ENCODE measurements at regions not wholly inside any gene's neighbourhood (a gene's known extent, or its start where the extent isn't known, plus 50 kb on each side); places are given as distances from the start of the nearest gene placed in this dataset.
A peak's percentile ranks its signal among the peaks of the same experiment; 100 is the strongest.

DNA sequence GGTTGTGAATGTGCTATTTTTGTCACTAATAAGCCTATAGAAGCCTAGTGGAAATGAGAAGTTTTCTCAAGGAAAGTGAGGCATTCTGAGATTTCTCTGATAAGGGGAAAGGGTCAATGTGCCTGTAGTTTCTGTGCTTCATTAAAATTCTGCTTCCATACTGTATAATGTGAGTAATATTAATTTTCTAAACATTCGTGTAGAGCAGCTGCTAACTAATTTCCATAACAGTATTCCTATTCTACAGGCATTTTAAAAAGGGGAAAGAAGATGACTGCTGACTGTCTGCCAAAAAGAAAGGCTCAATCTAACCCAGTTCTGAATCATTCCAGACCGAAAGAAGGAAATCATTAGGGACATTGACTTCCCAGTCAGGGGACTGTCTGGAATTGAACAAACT lies 293.3 kb upstream of the TMPO start:
- Histone ChIP-seq H3K4me3 (no peak overlapping the region), H3K27me3 (peaks cover 0 to 5% (median 0%) of the 10 kb centered on the region in 7 donors), H3K36me3 (no peaks in the 10 kb centered on the region), H3K27ac (no peak overlapping the region), H3K9me3 (no peaks in the 10 kb centered on the region), H3K4me1 (no peaks in the 10 kb centered on the region)
- intact Hi-C loops (cut with DNase I): no loop called here
- DNase-seq (no peak), ATAC-seq (no peak)
- TF ChIP-seq, protein P1, sequence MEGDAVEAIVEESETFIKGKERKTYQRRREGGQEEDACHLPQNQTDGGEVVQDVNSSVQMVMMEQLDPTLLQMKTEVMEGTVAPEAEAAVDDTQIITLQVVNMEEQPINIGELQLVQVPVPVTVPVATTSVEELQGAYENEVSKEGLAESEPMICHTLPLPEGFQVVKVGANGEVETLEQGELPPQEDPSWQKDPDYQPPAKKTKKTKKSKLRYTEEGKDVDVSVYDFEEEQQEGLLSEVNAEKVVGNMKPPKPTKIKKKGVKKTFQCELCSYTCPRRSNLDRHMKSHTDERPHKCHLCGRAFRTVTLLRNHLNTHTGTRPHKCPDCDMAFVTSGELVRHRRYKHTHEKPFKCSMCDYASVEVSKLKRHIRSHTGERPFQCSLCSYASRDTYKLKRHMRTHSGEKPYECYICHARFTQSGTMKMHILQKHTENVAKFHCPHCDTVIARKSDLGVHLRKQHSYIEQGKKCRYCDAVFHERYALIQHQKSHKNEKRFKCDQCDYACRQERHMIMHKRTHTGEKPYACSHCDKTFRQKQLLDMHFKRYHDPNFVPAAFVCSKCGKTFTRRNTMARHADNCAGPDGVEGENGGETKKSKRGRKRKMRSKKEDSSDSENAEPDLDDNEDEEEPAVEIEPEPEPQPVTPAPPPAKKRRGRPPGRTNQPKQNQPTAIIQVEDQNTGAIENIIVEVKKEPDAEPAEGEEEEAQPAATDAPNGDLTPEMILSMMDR (IDR thresholded peaks at IDR 0.05): no peak
- WGBS, 2 donors: 62 to 68% methylated on average over 2 of the region's 2 CpGs

DNA sequence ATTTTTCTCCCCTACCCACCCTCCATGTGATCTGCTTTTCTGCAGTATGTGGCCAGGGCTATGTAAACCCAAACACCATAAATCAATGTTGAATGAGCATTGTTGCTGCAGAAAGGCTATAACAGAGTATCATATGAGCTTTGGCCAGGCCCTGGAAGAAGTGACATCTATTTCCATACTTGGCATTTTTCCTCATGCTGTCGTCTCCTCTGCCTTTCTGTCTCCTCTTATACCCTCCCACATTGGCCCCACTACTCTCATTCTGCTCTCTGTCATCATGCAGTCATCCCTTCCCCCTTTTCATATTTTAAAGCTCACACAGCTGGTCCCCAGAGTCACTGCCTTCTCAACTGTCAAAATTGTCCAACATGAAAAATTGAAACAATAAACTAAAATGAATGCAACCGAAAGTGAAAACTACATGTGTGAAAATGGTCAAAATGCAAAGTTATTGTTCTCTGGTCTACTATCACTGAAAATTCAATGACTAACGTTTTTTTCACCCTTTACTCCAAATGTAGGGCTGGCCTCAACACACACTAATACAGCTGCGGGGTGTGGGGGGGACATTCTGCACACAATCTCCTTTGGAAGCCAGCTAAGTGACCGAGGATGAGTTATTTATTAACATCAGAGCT lies 290.7 kb upstream of the TMPO start:
- intact Hi-C loops (cut with DNase I): no loop called here
- H3K36me3 ChIP-seq: no peaks in the 10 kb centered on the region
- no peaks in the 10 kb centered on the region for H3K9me3 ChIP-seq
- ATAC-seq (no peak), DNase-seq (no peak)
- no peak overlapping the region for H3K4me3 ChIP-seq
- TF ChIP-seq, protein P1 (IDR thresholded peaks at IDR 0.05): no peak
- 47 to 48% methylated on average over 5 of the region's 5 CpGs for WGBS, 2 donors
- H3K27ac ChIP-seq: no peak overlapping the region
- no peaks in the 10 kb centered on the region for H3K4me1 ChIP-seq
- peaks cover 0 to 5% (median 0%) of the 10 kb centered on the region in 7 donors for H3K27me3 ChIP-seq

DNA sequence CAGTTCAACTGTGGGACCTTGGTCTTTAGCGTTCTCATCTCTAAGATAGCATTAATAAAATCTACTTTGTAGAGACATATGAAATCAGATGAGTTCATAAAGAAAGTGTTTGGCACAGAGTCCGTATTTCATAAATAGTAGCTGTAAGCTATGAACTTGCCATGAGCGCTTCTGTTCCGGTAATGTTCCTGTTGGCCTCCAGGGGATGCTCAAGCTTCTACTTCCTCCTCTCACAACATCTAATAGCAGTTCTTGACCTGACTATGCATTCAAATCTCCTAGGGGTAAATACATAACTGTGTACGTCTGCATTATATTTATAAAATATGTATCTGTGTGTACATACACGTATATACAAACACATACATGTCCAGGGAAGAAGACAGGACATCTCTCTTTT lies 288.2 kb upstream of the TMPO start:
- no peak for DNase-seq
- H3K4me1 ChIP-seq: no peaks in the 10 kb centered on the region
- no peak overlapping the region for H3K27ac ChIP-seq
- intact Hi-C loops (cut with DNase I): no loop called here
- 65 to 76% methylated on average over 6 of the region's 6 CpGs for WGBS, 2 donors
- H3K9me3 ChIP-seq: no peaks in the 10 kb centered on the region
- H3K4me3 ChIP-seq: no peak overlapping the region
- H3K27me3 ChIP-seq: peaks cover 0 to 4% (median 0%) of the 10 kb centered on the region in 7 donors
- no peaks in the 10 kb centered on the region for H3K36me3 ChIP-seq
- ATAC-seq: no peak
- TF ChIP-seq, protein P1 (IDR thresholded peaks at IDR 0.05): peak in 5 of 9 donors; percentile 4 to 36 (median 16)

DNA sequence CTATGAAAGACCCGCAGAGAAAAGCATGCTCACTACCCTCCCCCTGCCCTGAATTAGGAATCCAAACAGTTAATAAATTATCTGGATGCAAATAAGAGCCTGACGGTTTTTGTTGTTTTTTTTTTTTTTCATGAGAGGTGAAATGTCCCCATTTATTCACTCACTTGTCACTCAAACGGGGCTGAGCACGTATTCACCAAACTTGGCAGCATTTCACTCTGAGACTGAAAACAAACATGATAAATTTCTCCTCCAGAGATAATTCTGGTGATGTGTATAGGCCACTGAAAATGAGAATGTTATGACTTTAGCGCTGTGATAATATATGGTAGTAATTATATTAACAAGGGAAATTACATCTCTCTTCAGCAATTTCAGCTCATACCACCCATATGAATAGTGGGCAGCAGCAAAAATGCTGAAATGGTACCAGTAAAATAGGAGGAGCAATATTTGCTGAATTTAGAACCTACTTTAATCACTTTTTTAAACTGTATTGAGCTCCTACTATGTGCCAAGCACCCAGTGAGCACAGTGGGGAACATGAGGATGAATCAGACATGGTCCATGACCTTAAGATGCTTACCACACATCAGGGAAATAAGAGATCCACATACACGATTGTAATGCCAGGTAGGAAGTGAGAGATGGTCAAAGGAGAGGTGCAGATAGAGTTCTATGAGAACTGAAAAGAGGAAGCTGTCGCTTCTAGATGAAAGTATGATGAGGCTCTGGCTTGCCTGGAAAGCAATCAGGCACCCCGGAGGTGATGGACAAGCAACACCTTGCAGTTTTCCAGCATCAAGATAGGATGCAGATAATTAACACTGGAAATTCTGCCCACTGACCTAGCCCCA lies 286.5 kb upstream of the TMPO start:
- TF ChIP-seq, protein P1 (IDR thresholded peaks at IDR 0.05): no peak
- DNase-seq: no peak

More for the DNA sequence above, 286.5 kb upstream of the TMPO start:
- peaks cover 0 to 4% (median 0%) of the 10 kb centered on the region in 7 donors for H3K27me3 ChIP-seq
- H3K9me3 ChIP-seq: no peaks in the 10 kb centered on the region
- WGBS, 2 donors: 56 to 60% methylated on average over 8 of the region's 8 CpGs
- intact Hi-C loops (cut with DNase I): no loop called here
- no peak overlapping the region for H3K27ac ChIP-seq
- no peaks in the 10 kb centered on the region for H3K4me1 ChIP-seq
- no peak overlapping the region for H3K4me3 ChIP-seq
- no peaks in the 10 kb centered on the region for H3K36me3 ChIP-seq
- no peak for ATAC-seq

Measured in heart right ventricle (tissue), 16 donors.